Left lung (tissue), 4 donors: ENCODE measurements at regions not wholly inside any gene's neighbourhood (a gene's known extent, or its start where the extent isn't known, plus 50 kb on each side); places are given as distances from the start of the nearest gene placed in this dataset.

Experiments
- ATAC-seq: fragments of 200-7000 bp; cut with Tn5 transposase; one replicate; pipeline ENCODE4 v1.9.1; 2020; ENCODE audit warnings: moderate library complexity
- DNase-seq, 4 donors: peaks; one replicate each; pipeline ENCODE4 v3.0.0-alpha.2; 2013 to 2020
- H3K27ac ChIP-seq, 2 donors: fragments of 200-600 bp; sonication (generic) in 1 of 2; one replicate each; pipeline versions ENCODE4 v1.5.0 to v1.8.0; 2020 to 2021
- H3K27me3 ChIP-seq, 2 donors: fragments of 200-600 bp; sonication (generic) in 1 of 2; one replicate each; pipeline versions ENCODE4 v1.5.0 to v1.8.0; 2020 to 2021
- H3K36me3 ChIP-seq, 2 donors: fragments of 200-600 bp; sonication (generic) in 1 of 2; one replicate each; pipeline versions ENCODE4 v1.5.0 to v1.8.0; 2020 to 2021
- H3K4me1 ChIP-seq, 2 donors: fragments of 200-600 bp; one replicate each; pipeline ENCODE4 v1.8.0; 2021
- H3K4me3 ChIP-seq, 2 donors: fragments of 200-600 bp; sonication (generic) in 1 of 2; one replicate each; pipeline versions ENCODE4 v1.5.0 to v1.8.0; 2020 to 2021; ENCODE audit warnings: mild to moderate bottlenecking in 1 of 2
- H3K9me3 ChIP-seq, 2 donors: fragments of 200-600 bp; sonication (generic) in 1 of 2; one replicate each; pipeline versions ENCODE4 v1.5.0 to v1.8.0; 2020 to 2021
- CTCF ChIP-seq, 2 donors: fragments of 200-600 bp; sonication (generic) in 1 of 2; IDR thresholded peaks; one replicate each; pipeline versions ENCODE4 v1.5.0 to v1.8.0; 2021; ENCODE audit warnings: antibody characterized with exemption in 2 of 2
- intact Hi-C, 2 donors: fragments of 100-400 bp; cut with DNase I; formaldehyde crosslinking; loops; one replicate each; pipeline versions ENCODE4 v1.11.2 to v1.14.2; 2022
- donor health status: DM: no; HTN: yes; CAD: no.
- donor health status: DM: no; HTN: no; CAD: no.

- no peaks in the 10 kb centered on the region for H3K4me1 ChIP-seq
- no peak for ATAC-seq
- H3K27me3 ChIP-seq, result no peaks in the 10 kb centered on the region
- no peak overlapping the region for H3K4me3 ChIP-seq
- H3K36me3 ChIP-seq, result no peaks in the 10 kb centered on the region
- DNase-seq, result peak in 1 of 4 donors; percentile 24
- no peak overlapping the region for H3K27ac ChIP-seq
- intact Hi-C loops, result no loop called here
- peaks cover 0 to 18% of the 10 kb centered on the region in 2 donors for H3K9me3 ChIP-seq
- TF ChIP-seq CTCF (IDR thresholded peaks at IDR 0.05), result no peak
Observed at GRCh38 chr11:92070026-92070889, 154.4 kb upstream of the FAT3 start.

GRCh38 chr11:92067016-92067415, 157.6 kb upstream of the FAT3 start:
- Histone ChIP-seq H3K27me3 (no peaks in the 10 kb centered on the region), H3K27ac (no peak overlapping the region), H3K9me3 (no peaks in the 10 kb centered on the region), H3K4me3 (no peak overlapping the region), H3K36me3 (no peaks in the 10 kb centered on the region), H3K4me1 (no peaks in the 10 kb centered on the region)
- intact Hi-C loops, result no loop called here
- no peak for TF ChIP-seq CTCF (IDR thresholded peaks at IDR 0.05)
- no peak for DNase-seq
- no peak for ATAC-seq

GRCh38 chr11:92061456-92062062, 163.1 kb upstream of the FAT3 start:
- DNase-seq, result peak in 2 of 4 donors; percentile 42 to 51
- intact Hi-C loops, result no loop called here
- ATAC-seq, result no peak

GRCh38 chr11:92057849-92058442, 166.7 kb upstream of the FAT3 start:
- intact Hi-C loops, result no loop called here

More at GRCh38 chr11:92061456-92062062, 163.1 kb upstream of the FAT3 start:
- Histone ChIP-seq H3K27me3 (no peaks in the 10 kb centered on the region), H3K27ac (no peak overlapping the region), H3K36me3 (no peaks in the 10 kb centered on the region), H3K9me3 (no peaks in the 10 kb centered on the region), H3K4me3 (no peak overlapping the region), H3K4me1 (no peaks in the 10 kb centered on the region)
- no peak for TF ChIP-seq CTCF (IDR thresholded peaks at IDR 0.05)

More at GRCh38 chr11:92057849-92058442, 166.7 kb upstream of the FAT3 start:
- Histone ChIP-seq H3K27me3 (no peaks in the 10 kb centered on the region), H3K4me3 (no peak overlapping the region), H3K27ac (no peak overlapping the region), H3K36me3 (no peaks in the 10 kb centered on the region), H3K4me1 (no peaks in the 10 kb centered on the region), H3K9me3 (no peaks in the 10 kb centered on the region)
- ATAC-seq (no peak), DNase-seq (peak in 2 of 4 donors; percentile 20 to 34)
- TF ChIP-seq CTCF (IDR thresholded peaks at IDR 0.05), result no peak
